GM12892 (cell line): ENCODE measurements at regions not wholly inside any gene's neighbourhood (a gene's known extent, or its start where the extent isn't known, plus 50 kb on each side); places are given as distances from the start of the nearest gene placed in this dataset.

Source experiments
- DNase-seq: peaks from one replicate; pipeline ENCODE4 v3.0.0; 2011; ENCODE audit not compliant: insufficient read length
- FAIRE-seq: peaks from 2 replicates; lab custom pipeline; 2011; peaks lifted over from hg19 to GRCh38; lab: Jason Lieb, UNC
- POLR2A ChIP-seq: IDR thresholded peaks from 2 replicates; pipeline ENCODE4 v1.6.1; 2011; ENCODE audit warnings: low read depth, low read length, control low read depth
- POLR2AphosphoS5 ChIP-seq: IDR thresholded peaks from 2 replicates; pipeline ENCODE4 v1.6.1; 2011; ENCODE audit warnings: low read depth, low read length, control low read depth
- TAF1 ChIP-seq: IDR thresholded peaks from 2 replicates; pipeline ENCODE4 v1.6.1; 2011; ENCODE audit warnings: low read depth, mild to moderate bottlenecking, control low read depth, low read length, borderline replicate concordance

DNA sequence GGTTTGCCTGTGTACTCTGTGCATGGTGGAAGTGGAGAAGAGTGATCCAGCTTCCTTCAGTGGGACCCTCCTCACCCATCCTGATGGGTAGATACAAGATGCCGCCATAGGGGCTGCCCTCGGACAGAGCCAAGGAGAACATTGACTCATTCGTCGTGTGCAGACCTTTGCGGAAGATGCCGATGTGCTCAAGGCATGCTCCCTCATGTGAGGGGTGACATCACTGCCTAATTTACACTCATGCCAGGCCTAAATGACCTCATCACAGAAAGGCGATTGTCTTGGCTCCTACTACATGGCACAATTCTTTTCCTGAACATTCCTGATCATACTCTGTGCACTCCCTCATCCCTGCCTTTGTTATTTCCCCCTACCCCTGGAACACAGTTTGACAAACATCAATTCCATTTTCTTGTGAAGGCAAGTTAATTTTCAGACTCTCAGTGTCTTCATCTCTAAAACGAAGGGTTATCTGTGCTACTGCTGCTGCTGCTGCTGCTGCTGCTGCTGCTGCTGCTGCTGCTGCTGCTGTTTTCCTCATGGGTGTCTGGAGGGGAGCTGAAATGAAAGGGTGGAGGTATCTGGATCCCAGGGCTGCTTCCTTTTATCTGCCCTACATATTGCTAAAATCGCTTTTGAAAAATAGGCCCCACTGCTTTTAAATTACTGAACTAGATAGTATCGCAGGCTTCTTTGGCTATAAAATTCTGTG lies 146.5 kb upstream of the ARGLU1 start:
- TF ChIP-seq POLR2A = no peak
- no peak for TF ChIP-seq TAF1
- TF ChIP-seq POLR2AphosphoS5 = no peak
- DNase-seq = no peak
- no peak for FAIRE-seq

DNA sequence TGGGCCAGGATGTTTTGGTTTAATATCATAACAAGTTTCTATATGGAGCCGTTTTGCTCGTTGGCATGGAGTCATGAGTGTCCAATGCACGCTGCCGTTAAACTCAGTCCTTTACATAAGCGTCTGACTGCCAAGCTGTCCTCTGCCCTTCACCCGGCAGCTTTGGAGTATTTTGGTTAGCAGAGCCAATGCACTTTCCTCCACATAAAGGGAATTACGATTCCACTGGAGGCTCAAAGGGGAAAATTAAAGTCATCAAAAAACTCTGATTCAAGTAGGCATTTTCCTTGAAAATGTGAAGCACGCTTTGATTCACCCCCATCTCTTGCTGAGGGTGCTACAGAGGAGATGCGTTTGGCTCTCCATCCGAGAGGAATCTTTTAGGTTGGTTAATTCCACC lies 144.4 kb upstream of the ARGLU1 start:
- DNase-seq = no peak
- no peak for FAIRE-seq
- TF ChIP-seq POLR2A (no peak), POLR2AphosphoS5 (no peak), TAF1 (no peak)

DNA sequence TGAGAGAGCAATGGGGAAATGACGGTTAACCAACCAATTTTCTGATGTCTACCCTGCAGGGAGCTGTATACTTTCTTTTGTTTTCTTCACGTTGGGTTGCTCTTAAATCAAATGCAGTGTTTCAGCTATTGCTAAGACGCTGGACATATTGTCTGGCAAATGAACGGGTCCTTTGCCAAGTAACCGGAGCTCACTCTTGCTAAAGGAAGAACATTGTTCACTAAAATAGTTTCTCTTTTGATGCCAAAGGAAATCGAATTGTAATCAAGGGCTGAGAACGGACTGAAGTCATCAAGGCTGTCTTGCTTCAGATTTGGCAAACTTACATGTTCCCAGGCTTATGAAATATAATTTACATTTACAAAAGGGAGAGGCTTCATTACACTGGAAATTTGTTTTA lies 142.3 kb upstream of the ARGLU1 start:
- FAIRE-seq = no peak
- DNase-seq = no peak
- no peak for TF ChIP-seq TAF1
- no peak for TF ChIP-seq POLR2AphosphoS5
- TF ChIP-seq POLR2A = no peak

DNA sequence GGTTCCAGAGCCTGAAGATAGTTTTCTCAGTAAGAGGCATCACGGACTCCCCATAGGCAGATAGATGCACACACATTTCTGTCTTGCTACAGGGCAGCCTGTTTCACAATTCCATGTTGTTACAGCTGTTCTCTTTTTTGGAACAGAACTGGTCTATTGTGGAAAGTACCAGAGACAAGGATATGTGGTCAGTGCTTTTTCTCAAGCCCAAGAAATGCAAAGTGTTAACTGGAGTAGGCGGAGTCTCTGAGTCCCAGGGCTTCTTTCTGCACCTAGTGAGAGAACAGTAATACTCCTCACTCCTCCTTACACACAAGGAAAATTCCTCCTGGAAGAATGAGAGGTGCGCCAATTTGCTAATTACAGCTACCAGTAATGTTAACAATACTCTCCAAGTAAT lies 141.6 kb upstream of the ARGLU1 start:
- DNase-seq (no peak), FAIRE-seq (no peak)

DNA sequence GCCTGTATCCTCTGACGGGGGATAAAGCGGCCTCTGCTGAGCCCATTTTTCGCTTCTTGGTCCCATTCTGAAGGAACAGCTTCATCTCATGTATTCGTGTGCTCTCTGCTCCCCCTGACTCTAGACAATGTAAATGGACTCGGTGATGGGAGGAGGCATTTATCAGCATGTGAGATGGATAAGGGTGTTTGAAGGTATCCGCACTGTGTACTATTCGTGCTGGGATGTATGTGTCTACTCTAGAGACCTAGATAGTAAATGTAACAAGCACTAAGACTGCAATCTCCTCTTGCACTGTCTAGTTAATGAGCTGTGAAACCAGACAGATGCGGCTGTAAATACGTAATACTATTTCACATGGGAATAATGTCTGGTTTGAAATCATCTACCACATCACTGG lies 134.6 kb upstream of the ARGLU1 start:
- FAIRE-seq (no peak), DNase-seq (no peak)
- no peak for TF ChIP-seq POLR2A
- no peak for TF ChIP-seq POLR2AphosphoS5
- TF ChIP-seq TAF1 = no peak

More for the DNA sequence above, 141.6 kb upstream of the ARGLU1 start:
- TF ChIP-seq POLR2A = no peak

DNA sequence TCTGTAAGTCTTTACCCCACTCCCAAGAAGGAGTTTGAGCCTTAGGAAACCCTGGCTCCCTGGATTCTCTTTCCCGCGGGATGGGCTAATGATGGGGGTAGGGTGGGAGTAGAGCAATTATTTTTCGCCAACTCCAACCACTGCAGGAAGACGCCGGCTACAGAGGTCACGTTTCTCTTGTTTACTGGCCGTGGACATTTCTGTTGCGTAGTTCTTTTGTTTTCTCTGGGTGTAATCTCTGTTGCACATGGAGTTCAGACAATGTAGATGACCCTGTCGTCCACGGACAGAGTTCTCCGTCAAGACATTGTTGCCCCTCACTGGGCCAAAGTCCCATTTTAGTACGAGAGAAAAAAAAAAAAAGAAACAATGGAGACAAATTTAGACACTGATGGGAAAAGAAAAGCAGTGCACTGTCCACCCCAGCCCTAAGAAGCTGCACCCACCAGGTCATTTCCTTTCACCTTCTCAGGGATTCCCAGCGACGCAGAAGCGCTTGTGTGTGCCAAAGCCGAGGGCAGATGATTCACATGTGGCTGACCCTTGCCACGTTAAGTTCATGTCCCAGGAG lies 133.9 kb upstream of the ARGLU1 start:
- no peak for FAIRE-seq
- DNase-seq = no peak
- TF ChIP-seq POLR2A (no peak), POLR2AphosphoS5 (no peak), TAF1 (no peak)

DNA sequence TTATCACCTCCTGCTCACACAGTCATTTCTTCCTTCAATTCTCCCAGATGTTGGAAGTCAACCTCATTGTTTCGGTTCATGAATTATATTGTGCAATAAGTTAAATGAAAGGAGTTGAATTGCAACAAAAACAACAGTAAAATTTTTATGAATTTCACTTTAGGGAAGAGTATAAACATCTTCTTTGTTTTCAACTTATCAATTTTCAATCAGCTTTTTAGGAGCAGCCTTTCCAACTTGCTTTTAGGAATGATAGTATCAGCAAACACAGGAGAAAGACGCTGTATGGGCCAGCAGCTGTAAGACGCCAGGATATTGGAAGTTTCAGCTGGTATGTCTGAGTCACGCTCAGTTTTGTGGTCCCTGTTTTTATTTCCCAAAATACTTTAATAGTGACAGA lies 132.5 kb upstream of the ARGLU1 start:
- no peak for FAIRE-seq

DNA sequence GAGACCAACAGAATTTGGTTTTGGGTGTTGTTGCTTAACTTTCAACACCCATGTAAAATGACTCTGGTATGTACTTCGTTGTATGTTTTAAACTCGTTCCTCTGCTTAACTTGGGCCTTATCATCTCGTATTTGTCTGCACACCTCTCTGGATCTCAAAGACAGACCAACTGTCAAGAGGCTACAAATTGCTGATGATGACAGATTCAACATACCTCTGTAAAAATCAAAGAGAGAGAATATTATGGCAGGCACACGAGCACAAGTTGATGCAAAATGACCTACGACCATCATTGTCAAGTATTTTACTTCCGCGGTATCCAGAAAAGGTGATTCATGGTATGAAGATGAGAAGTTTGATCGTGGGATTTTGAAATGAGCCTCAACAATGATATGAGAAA lies 132.1 kb upstream of the ARGLU1 start:
- no peak for TF ChIP-seq POLR2AphosphoS5
- TF ChIP-seq TAF1 = no peak
- no peak for TF ChIP-seq POLR2A
- no peak for DNase-seq
- FAIRE-seq = no peak

More for the DNA sequence above, 132.5 kb upstream of the ARGLU1 start:
- TF ChIP-seq POLR2AphosphoS5 = no peak
- no peak for TF ChIP-seq POLR2A
- no peak for TF ChIP-seq TAF1
- DNase-seq = no peak

DNA sequence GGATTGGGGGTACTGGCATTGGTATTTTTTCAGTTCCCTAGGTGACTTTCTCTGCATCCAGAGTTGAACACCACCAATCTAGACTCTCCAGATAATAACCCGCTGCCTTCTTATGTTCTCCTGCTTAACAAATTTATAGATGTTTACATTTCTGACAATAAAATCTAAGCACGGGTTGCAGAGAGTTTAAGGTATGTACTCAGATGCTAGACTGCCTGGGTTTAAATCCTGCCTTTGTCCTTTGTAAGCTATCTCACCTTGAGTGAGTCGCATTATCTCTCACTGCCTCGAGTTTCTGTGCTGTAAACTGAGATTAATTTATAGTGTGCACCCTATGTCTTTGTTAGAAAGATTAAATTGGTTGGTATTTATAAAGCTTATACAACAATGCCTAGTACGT lies 131.4 kb upstream of the ARGLU1 start:
- FAIRE-seq (no peak), DNase-seq (no peak)
- no peak for TF ChIP-seq POLR2AphosphoS5
- no peak for TF ChIP-seq TAF1
- no peak for TF ChIP-seq POLR2A

DNA sequence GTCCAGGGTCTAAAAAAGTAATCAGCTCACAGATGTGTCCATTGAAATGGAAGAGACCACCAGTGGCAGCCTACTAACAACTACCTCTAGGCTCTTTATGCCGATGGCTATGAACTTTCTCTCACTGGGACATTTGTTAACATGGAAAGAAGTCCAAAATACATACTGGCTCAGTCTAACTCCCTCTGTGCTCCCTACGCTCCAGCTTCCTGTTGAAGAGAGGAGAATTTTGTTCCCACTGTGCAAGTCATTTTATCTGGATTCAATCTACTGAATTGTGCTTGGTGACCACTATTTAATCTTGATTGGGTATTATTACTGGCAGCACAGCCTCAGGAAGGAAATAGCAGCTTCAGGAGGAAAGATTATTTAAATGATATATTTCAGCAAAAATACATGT lies 128.8 kb upstream of the ARGLU1 start:
- no peak for FAIRE-seq
- no peak for DNase-seq
- TF ChIP-seq TAF1 = no peak
- TF ChIP-seq POLR2AphosphoS5 = no peak
- no peak for TF ChIP-seq POLR2A

DNA sequence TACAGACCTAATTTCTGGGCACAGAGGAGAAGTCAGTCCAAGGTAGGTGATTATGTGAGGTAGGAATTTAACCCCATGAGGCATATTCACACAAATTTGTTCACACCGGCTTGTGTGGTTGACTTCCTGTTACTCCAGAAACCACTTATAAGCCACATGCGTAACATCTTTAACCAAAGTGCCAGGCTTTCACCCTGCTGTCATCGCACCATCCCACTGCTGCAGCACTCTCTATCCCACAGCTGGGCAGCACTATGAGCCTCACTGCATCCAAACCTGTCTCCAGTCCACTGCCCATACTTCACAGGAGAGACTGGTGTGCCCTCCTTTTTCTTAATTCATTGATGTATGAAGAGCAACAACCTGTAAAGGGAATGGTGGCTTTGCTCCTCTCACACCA lies 128.2 kb upstream of the ARGLU1 start:
- no peak for DNase-seq
- no peak for TF ChIP-seq TAF1
- no peak for TF ChIP-seq POLR2AphosphoS5
- TF ChIP-seq POLR2A = no peak
- no peak for FAIRE-seq

DNA sequence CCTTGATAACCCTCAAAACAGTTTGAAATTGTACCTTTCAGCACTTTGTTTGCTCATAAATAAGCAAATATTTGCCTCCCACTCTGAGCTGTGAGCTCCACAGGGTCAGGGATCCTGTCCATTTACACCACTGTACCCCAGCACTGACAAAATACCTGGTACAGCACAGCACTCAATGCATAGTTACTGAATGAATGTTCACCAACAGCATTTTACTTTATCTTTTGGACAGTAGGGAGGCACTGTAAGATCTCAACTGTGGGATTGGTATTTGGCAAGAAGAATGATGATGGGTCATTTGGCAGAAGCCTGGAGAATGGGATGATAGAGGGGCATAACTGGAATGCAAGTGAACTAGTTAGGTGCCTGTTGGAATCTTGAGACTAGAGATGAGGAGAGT lies 127.2 kb upstream of the ARGLU1 start:
- DNase-seq = no peak
- TF ChIP-seq POLR2A (no peak), TAF1 (no peak), POLR2AphosphoS5 (no peak)
- no peak for FAIRE-seq

DNA sequence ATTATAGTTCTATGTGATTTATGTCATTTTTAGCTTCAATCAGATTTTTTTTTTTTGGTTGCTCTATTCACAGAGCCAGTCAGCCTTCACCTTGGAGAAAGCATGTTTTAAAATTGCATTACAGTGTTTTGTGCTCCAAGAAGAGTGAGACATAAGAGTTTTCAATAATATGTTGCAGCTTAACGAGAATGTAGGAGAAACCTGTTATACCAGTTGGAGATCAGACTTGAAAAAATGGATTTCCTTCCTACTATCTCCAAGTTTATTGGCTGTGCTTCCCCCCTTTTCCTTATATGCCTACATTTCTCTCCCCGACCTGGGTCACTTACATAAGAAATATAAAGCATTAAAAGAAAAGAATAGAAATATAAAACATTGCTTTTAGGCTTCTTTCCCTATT lies 123.9 kb upstream of the ARGLU1 start:
- TF ChIP-seq POLR2AphosphoS5 = no peak
- TF ChIP-seq TAF1 = no peak
- TF ChIP-seq POLR2A = no peak
- FAIRE-seq (no peak), DNase-seq (no peak)
